Prostate gland (tissue), 2 donors: ENCODE measurements at regions not wholly inside any gene's neighbourhood (a gene's known extent, or its start where the extent isn't known, plus 50 kb on each side); places are given as distances from the start of the nearest gene placed in this dataset.

Experiments used
- CTCF ChIP-seq, 4 experiments: fragments of 200-600 bp in 2 of 4; fragments of 450-650 bp in 2 of 4; sonication (generic) in 2 of 4; IDR thresholded peaks; 1 replicate in 3 of 4; 2 replicates in 1 of 4; pipeline ENCODE4 v1.5.1; 2016 to 2019; ENCODE audit warnings: antibody characterized with exemption in 4 of 4, mild to moderate bottlenecking in 2 of 4, moderate library complexity in 2 of 4
- POLR2A ChIP-seq: fragments of 450-650 bp; IDR thresholded peaks from one replicate; pipeline ENCODE4 v1.6.1; 2016; ENCODE audit warnings: antibody characterized with exemption, mild to moderate bottlenecking
- POLR2AphosphoS5 ChIP-seq: sonication (generic); formaldehyde crosslinking; IDR thresholded peaks from one replicate; pipeline ENCODE4 v1.6.1; 2017; ENCODE audit warnings: antibody characterized with exemption

- TF ChIP-seq CTCF (IDR thresholded peaks at IDR 0.05) (no peak), POLR2A (no peak), POLR2AphosphoS5 (no peak)
Observed at GRCh38 chr10:111967116-111967515, 216.4 kb downstream of the GPAM start.
